Adipocyte (in vitro differentiated cells): ENCODE measurements at regions not wholly inside any gene's neighbourhood (a gene's known extent, or its start where the extent isn't known, plus 50 kb on each side); places are given as distances from the start of the nearest gene placed in this dataset.
"Not testable (repeated sequence)": the region's sequence is repeated elsewhere in the genome, so short reads cannot be mapped to it uniquely, and the experiment has no call there.

Experiments
- DNase-seq: peaks from one replicate; pipeline ENCODE4 v3.0.0-alpha.2; 2015; ENCODE audit warnings: low read depth
- H3K27me3 ChIP-seq: replicated peaks from 2 replicates; pipeline ENCODE4 v1.7.0; 2013; ENCODE audit warnings: mild to moderate bottlenecking, low read length, moderate library complexity; ENCODE audit not compliant: control insufficient read depth, insufficient read depth
- H3K36me3 ChIP-seq: 2 replicates; pipeline ENCODE4 v1.7.0; 2013; ENCODE audit warnings: low read length, mild to moderate bottlenecking, moderate library complexity; ENCODE audit not compliant: control insufficient read depth, insufficient read depth, severe bottlenecking
- H3K4me1 ChIP-seq: 2 replicates; pipeline ENCODE4 v1.7.0; 2013; ENCODE audit warnings: mild to moderate bottlenecking, low read length, moderate library complexity; ENCODE audit not compliant: control insufficient read depth, insufficient read depth
- H3K4me3 ChIP-seq: 2 replicates; pipeline ENCODE4 v1.7.0; 2013; ENCODE audit warnings: mild to moderate bottlenecking, low read length, moderate library complexity
- H3K9ac ChIP-seq: 2 replicates; pipeline ENCODE4 v1.7.0; 2013; ENCODE audit warnings: mild to moderate bottlenecking, low read length, moderate library complexity
- H3K9me3 ChIP-seq: 2 replicates; pipeline ENCODE4 v1.7.0; 2013; ENCODE audit warnings: mild to moderate bottlenecking, low read length, moderate library complexity; ENCODE audit not compliant: control insufficient read depth

DNA sequence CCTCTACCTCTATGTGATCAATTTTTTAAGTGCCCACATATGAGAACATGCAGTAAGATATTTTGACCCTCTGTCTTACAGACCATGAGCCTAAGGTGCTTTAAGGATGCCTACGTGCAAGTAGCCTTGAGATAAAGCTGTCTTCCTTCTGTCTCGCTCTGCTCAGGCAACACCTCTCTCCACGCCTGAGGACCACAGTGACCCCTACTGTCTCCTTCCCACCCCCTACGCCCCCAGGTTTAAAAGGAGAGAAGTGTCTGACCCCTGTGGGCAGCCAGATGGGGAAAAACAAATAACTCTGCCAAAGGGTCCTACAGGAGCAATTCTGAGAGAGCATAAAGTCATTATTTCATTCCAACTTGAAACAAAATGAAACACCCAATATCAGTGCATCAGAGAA is 286.4 kb upstream of the TMEM132C start:
- H3K4me3 ChIP-seq = no peak overlapping the region
- DNase-seq = no peak
- no peak overlapping the region for H3K9ac ChIP-seq
- H3K27me3 ChIP-seq = no peaks in the 10 kb centered on the region
- H3K4me1 ChIP-seq = no peaks in the 10 kb centered on the region
- peaks cover 8% of the 10 kb centered on the region for H3K9me3 ChIP-seq
- no peaks in the 10 kb centered on the region for H3K36me3 ChIP-seq

DNA sequence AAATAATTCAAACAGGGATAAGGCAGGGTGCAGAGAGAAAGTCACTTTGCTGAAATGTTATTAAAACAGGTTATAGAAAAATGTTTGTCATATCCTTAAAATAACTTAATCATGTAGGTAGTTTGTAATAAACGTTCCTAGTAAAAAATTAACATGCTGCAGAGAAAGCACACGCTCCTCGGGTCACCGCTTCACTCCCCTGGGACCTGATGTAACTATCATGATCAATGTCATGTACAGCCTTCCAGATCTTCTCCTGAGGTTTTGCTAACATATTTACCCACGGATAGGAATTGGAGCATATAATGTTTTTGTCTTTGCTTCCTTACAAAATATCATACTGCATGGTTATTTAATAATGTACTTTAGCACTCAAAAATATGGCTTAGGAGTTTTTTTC is 285.1 kb upstream of the TMEM132C start:
- DNase-seq = no peak
- H3K4me3 ChIP-seq = no peak overlapping the region
- no peaks in the 10 kb centered on the region for H3K36me3 ChIP-seq
- no peak overlapping the region for H3K9ac ChIP-seq
- no peaks in the 10 kb centered on the region for H3K4me1 ChIP-seq
- H3K9me3 ChIP-seq = peaks cover 1% of the 10 kb centered on the region
- no peaks in the 10 kb centered on the region for H3K27me3 ChIP-seq

DNA sequence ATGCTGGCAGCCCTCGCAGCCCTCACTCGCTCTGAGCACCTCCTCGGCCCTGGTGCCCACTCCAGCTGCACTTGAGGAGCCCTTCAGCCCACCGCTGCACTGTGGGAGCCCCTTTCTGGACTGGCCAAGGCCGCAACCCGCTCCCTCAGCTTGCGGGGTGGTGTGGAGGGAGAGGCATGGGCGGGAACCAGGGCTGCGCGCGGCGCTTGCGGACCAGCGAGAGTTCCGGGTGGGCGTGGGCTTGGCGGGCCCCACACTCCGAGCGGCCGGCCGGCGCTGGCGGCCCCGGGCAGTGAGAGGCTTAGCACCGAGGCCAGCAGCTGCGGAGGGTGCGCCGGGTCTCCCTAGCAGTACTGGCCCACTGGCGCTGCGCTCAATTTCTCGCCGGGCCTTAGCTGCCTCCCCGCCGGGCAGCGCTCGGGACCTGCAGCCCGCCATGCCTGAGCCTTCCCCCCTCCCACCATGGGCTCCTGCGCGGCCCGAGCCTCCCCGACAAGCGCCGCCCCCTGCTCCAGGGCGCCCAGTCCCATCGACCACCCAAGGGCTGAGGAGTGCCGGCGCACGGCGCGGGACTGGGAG is 283.7 kb upstream of the TMEM132C start:
- H3K27me3 ChIP-seq, H3K36me3 ChIP-seq, H3K9me3 ChIP-seq, H3K9ac ChIP-seq, H3K4me1 ChIP-seq, H3K4me3 ChIP-seq, DNase-seq: not testable (repeated sequence)

GRCh38 chr12:127984386-127985055 is 282.4 kb upstream of the TMEM132C start:
- no peaks in the 10 kb centered on the region for H3K4me1 ChIP-seq
- H3K9ac ChIP-seq = no peak overlapping the region
- DNase-seq = peak; percentile 21
- no peak overlapping the region for H3K4me3 ChIP-seq
- H3K36me3 ChIP-seq = no peaks in the 10 kb centered on the region
- H3K9me3 ChIP-seq = no peaks in the 10 kb centered on the region
- no peaks in the 10 kb centered on the region for H3K27me3 ChIP-seq

DNA sequence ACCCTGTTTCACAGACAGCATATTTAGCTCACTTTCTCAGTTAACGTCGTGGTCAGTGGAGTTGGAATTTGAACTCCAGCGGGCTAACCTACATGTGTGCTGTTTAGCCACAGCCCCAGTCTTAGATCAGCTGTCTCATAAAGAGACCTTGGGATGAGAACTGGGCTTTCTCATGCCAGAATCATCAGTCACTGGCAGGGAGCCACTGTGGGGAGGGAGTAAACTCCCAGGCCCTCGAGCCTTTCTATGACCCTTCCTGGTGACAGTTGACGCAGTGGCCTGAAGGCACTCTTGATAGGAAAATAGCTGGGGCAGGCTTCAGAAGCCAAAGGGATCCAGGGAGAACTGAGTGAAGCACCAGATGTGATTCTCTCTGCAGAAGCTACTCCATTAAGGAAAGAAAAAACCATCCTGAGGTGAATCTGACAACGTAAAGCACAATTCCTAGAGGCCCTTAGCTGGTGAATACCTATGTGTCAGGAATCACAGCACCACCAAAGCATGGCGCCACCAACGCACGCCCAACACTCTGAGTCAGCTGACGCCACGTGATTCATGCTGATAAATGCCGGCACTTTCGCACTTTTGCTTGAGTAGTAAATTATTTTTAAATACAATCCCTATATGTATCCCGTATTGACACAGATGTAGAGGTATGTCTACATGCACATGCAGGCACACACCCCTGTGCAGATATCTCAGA is 279.6 kb upstream of the TMEM132C start:
- no peak overlapping the region for H3K9ac ChIP-seq
- H3K4me1 ChIP-seq = no peaks in the 10 kb centered on the region
- H3K36me3 ChIP-seq = no peaks in the 10 kb centered on the region
- H3K4me3 ChIP-seq = no peak overlapping the region
- peak; percentile 39 for DNase-seq
- no peaks in the 10 kb centered on the region for H3K27me3 ChIP-seq
- no peaks in the 10 kb centered on the region for H3K9me3 ChIP-seq

GRCh38 chr12:127991485-127991884 is 275.5 kb upstream of the TMEM132C start:
- Histone ChIP-seq H3K27me3 (peaks cover 4% of the 10 kb centered on the region), H3K9ac (no peak overlapping the region), H3K36me3 (no peaks in the 10 kb centered on the region), H3K4me1 (no peaks in the 10 kb centered on the region), H3K4me3 (no peak overlapping the region), H3K9me3 (no peaks in the 10 kb centered on the region)
- no peak for DNase-seq

DNA sequence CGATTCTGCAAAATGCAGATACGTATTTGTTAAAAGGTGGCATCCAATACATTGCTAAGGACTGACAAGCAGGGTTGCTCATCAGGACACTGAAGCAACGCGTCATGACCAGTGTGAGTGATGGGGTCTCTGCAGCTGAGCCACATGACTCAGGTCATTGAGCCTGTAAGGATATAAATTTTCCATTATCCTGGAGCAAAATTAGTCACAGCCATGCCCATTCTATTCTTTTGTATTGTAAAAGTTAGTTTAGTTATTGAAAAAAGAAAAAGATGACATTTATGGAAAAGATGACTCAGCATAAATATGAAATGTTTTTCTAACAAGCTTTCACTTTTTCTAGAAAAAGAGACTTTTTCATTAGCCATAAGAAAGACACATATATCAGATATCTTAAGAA is 268.0 kb upstream of the TMEM132C start:
- Histone ChIP-seq H3K27me3 (no peaks in the 10 kb centered on the region), H3K4me3 (no peak overlapping the region), H3K36me3 (no peaks in the 10 kb centered on the region), H3K9me3 (no peaks in the 10 kb centered on the region), H3K9ac (no peak overlapping the region), H3K4me1 (no peaks in the 10 kb centered on the region)
- DNase-seq = peak; percentile 21

- Histone ChIP-seq H3K27me3 (peaks cover 4% of the 10 kb centered on the region), H3K9ac (no peak overlapping the region), H3K4me3 (no peak overlapping the region), H3K4me1 (no peaks in the 10 kb centered on the region), H3K9me3 (no peaks in the 10 kb centered on the region), H3K36me3 (no peaks in the 10 kb centered on the region)
- DNase-seq = no peak
Measured at GRCh38 chr12:128004383-128004938, 262.5 kb upstream of the TMEM132C start.

DNA sequence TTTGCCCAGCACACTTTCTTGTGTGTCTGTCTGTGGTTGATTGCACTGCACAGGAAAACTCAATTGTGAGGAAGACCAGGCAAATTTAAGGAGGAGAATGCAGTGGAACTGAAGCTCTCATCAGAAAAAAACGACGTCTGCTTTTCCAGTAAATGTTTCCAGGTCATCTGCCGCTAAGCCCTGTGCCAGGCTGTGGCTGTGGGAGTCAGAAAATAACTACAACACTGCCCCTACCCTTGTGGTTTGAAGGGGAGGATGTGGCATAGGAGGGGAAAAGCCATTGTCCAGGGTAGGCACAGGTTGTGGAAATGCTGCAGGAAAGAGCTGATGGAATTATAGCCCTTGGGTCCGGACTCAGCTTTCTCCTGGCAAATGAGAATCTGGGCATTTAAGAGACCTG is 259.7 kb upstream of the TMEM132C start:
- Histone ChIP-seq H3K27me3 (peaks cover 4% of the 10 kb centered on the region), H3K36me3 (no peaks in the 10 kb centered on the region), H3K9me3 (no peaks in the 10 kb centered on the region), H3K4me3 (no peak overlapping the region), H3K4me1 (no peaks in the 10 kb centered on the region), H3K9ac (no peak overlapping the region)
- no peak for DNase-seq

- Histone ChIP-seq H3K9me3 (no peaks in the 10 kb centered on the region), H3K4me3 (no peak overlapping the region), H3K9ac (no peak overlapping the region), H3K27me3 (peaks cover 4% of the 10 kb centered on the region), H3K36me3 (no peaks in the 10 kb centered on the region), H3K4me1 (no peaks in the 10 kb centered on the region)
- peak; percentile 54 for DNase-seq
Measured at GRCh38 chr12:128008341-128008740, 258.6 kb upstream of the TMEM132C start.

- no peaks in the 10 kb centered on the region for H3K36me3 ChIP-seq
- no peaks in the 10 kb centered on the region for H3K4me1 ChIP-seq
- H3K9me3 ChIP-seq = no peaks in the 10 kb centered on the region
- H3K9ac ChIP-seq = no peak overlapping the region
- peaks cover 4% of the 10 kb centered on the region for H3K27me3 ChIP-seq
- DNase-seq = no peak
- H3K4me3 ChIP-seq = no peak overlapping the region
Measured at GRCh38 chr12:128009108-128009507, 257.9 kb upstream of the TMEM132C start.
